Astrocyte of the spinal cord (primary cell): ENCODE measurements at regions not wholly inside any gene's neighbourhood (a gene's known extent, or its start where the extent isn't known, plus 50 kb on each side); places are given as distances from the start of the nearest gene placed in this dataset.

Experiments
- DNase-seq: peaks from one replicate; pipeline ENCODE4 v3.0.0; 2011; ENCODE audit warnings: low read depth, low spot score
- H3K4me3 ChIP-seq: 2 replicates; pipeline ENCODE4 v1.5.1; 2011; ENCODE audit warnings: low read depth, mild to moderate bottlenecking, low read length, moderate library complexity
- CTCF ChIP-seq: IDR thresholded peaks from 2 replicates; pipeline ENCODE4 v1.5.1; 2012; ENCODE audit warnings: low read depth, mild to moderate bottlenecking, low read length, inconsistent platforms
- in situ Hi-C: cut with HindIII; loops from 2 replicates; pipeline ENCODE4 v1.10.0; 2017; ENCODE audit warnings: low sequenced_read_pairs

- in situ Hi-C loops, result no loop called here
- H3K4me3 ChIP-seq, result no peak overlapping the region
- no peak for DNase-seq
- no peak for TF ChIP-seq CTCF
These were observed 265.6 kb upstream of the NPVF start for GRCh38 chr7:25493805-25494366.

- H3K4me3 ChIP-seq, result no peak overlapping the region
- in situ Hi-C loops, result no loop called here
- DNase-seq, result no peak
- TF ChIP-seq CTCF, result no peak
These were observed 266.6 kb upstream of the NPVF start for GRCh38 chr7:25494896-25495295.

GRCh38 chr7:25495342-25496250 is 267.3 kb upstream of the NPVF start:
- no peak for TF ChIP-seq CTCF
- no peak overlapping the region for H3K4me3 ChIP-seq
- in situ Hi-C loops, result no loop called here
- DNase-seq, result no peak

- TF ChIP-seq CTCF, result no peak
- no peak for DNase-seq
- no peak overlapping the region for H3K4me3 ChIP-seq
- in situ Hi-C loops, result no loop called here
These were observed 268.4 kb upstream of the NPVF start for GRCh38 chr7:25496476-25497368.

GRCh38 chr7:25500393-25500921 is 272.2 kb upstream of the NPVF start:
- no peak for TF ChIP-seq CTCF
- in situ Hi-C loops, result no loop called here
- H3K4me3 ChIP-seq, result no peak overlapping the region
- no peak for DNase-seq

GRCh38 chr7:25503306-25503705 is 275.0 kb upstream of the NPVF start:
- TF ChIP-seq CTCF, result no peak
- in situ Hi-C loops, result no loop called here
- DNase-seq, result no peak
- H3K4me3 ChIP-seq, result no peak overlapping the region
